Esophagus muscularis mucosa (tissue), 4 donors: ENCODE measurements at regions not wholly inside any gene's neighbourhood (a gene's known extent, or its start where the extent isn't known, plus 50 kb on each side); places are given as distances from the start of the nearest gene placed in this dataset.

Experiments used
- DNase-seq: peaks from one replicate; pipeline ENCODE4 v3.0.0-alpha.2; 2017; ENCODE audit errors: extremely low spot score
- H3K27ac ChIP-seq, 4 donors: fragments of 200-600 bp; sonication (generic); replicated peaks in 1 of 4; 1 replicate in 3 of 4; 2 replicates in 1 of 4; pipeline ENCODE4 v1.5.1; 2016 to 2019; ENCODE audit warnings: mild to moderate bottlenecking in 1 of 4
- H3K27me3 ChIP-seq, 4 donors: fragments of 200-600 bp; sonication (generic); one replicate each; pipeline versions ENCODE4 v1.5.1 to v1.6.0; 2016 to 2019
- H3K36me3 ChIP-seq, 4 donors: fragments of 200-600 bp; sonication (generic); one replicate each; pipeline ENCODE4 v1.5.1; 2016 to 2019
- H3K4me1 ChIP-seq, 4 donors: fragments of 200-600 bp; sonication (generic); one replicate each; pipeline ENCODE4 v1.5.1; 2016 to 2019
- H3K4me3 ChIP-seq, 4 donors: fragments of 200-600 bp; sonication (generic); 1 replicate in 2 of 4; 2 replicates in 2 of 4; pipeline ENCODE4 v1.5.1; 2016 to 2019; ENCODE audit warnings: mild to moderate bottlenecking in 4 of 4, moderate library complexity in 1 of 4
- H3K9me3 ChIP-seq, 4 donors: fragments of 200-600 bp; sonication (generic); 1 replicate in 3 of 4; 2 replicates in 1 of 4; pipeline ENCODE4 v1.5.1; 2016 to 2019
- CTCF ChIP-seq, 3 experiments: fragments of 200-600 bp in 2 of 3; fragments of 450-650 bp in 1 of 3; sonication (generic) in 2 of 3; IDR thresholded peaks; one replicate each; pipeline ENCODE4 v1.5.1; 2017 to 2019; ENCODE audit warnings: antibody characterized with exemption in 3 of 3, mild to moderate bottlenecking in 2 of 3, moderate library complexity in 1 of 3
- EP300 ChIP-seq: sonication (generic); formaldehyde crosslinking; IDR thresholded peaks from one replicate; pipeline ENCODE4 v1.6.1; 2017; ENCODE audit warnings: antibody characterized with exemption
- POLR2A ChIP-seq: fragments of 450-650 bp; IDR thresholded peaks from one replicate; pipeline ENCODE4 v1.6.1; 2017; ENCODE audit warnings: antibody characterized with exemption, moderate library complexity, mild to moderate bottlenecking, low read depth
- POLR2AphosphoS5 ChIP-seq, 2 donors: sonication (generic); formaldehyde crosslinking; IDR thresholded peaks; one replicate each; pipeline ENCODE4 v1.6.1; 2017; ENCODE audit warnings: antibody characterized with exemption in 2 of 2
- WGBS: methylation state at CpG from one replicate; pipeline ENCODE4 v1.1.5; 2018; 5-methylcytosine and 5-hydroxymethylcytosine counted together
- intact Hi-C: fragments of 100-400 bp; cut with DNase I; formaldehyde crosslinking; loops from one replicate; pipeline ENCODE4 v1.15.1; 2023

GRCh38 chr4:18405054-18405453, 383.5 kb upstream of the LCORL start:
- no peak overlapping the region for H3K27ac ChIP-seq
- no peaks in the 10 kb centered on the region for H3K27me3 ChIP-seq
- no peak for DNase-seq
- intact Hi-C loops: no loop called here
- no peak overlapping the region for H3K4me3 ChIP-seq
- H3K9me3 ChIP-seq: no peaks in the 10 kb centered on the region
- no peak for TF ChIP-seq CTCF (IDR thresholded peaks at IDR 0.05)
- TF ChIP-seq POLR2A: no peak
- TF ChIP-seq POLR2AphosphoS5 (IDR thresholded peaks at IDR 0.05): no peak
- no peak for TF ChIP-seq EP300
- H3K36me3 ChIP-seq: no peaks in the 10 kb centered on the region
- no peaks in the 10 kb centered on the region for H3K4me1 ChIP-seq
- 81% methylated on average over 2 of the region's 2 CpGs for WGBS

GRCh38 chr4:18404642-18405041, 383.1 kb upstream of the LCORL start:
- Histone ChIP-seq H3K4me3 (no peak overlapping the region), H3K27me3 (no peaks in the 10 kb centered on the region), H3K27ac (no peak overlapping the region), H3K9me3 (no peaks in the 10 kb centered on the region), H3K4me1 (no peaks in the 10 kb centered on the region), H3K36me3 (no peaks in the 10 kb centered on the region)
- no peak for DNase-seq
- intact Hi-C loops: no loop called here
- TF ChIP-seq POLR2A (no peak), EP300 (no peak), POLR2AphosphoS5 (IDR thresholded peaks at IDR 0.05) (no peak), CTCF (IDR thresholded peaks at IDR 0.05) (no peak)
- 70% methylated on average over 2 of the region's 2 CpGs for WGBS

GRCh38 chr4:18403327-18403726, 381.8 kb upstream of the LCORL start:
- Histone ChIP-seq H3K27ac (no peak overlapping the region), H3K9me3 (no peaks in the 10 kb centered on the region), H3K4me1 (no peaks in the 10 kb centered on the region), H3K36me3 (no peaks in the 10 kb centered on the region), H3K27me3 (no peaks in the 10 kb centered on the region), H3K4me3 (no peak overlapping the region)
- no peak for TF ChIP-seq POLR2A
- no peak for TF ChIP-seq CTCF (IDR thresholded peaks at IDR 0.05)
- TF ChIP-seq POLR2AphosphoS5 (IDR thresholded peaks at IDR 0.05): no peak
- no peak for TF ChIP-seq EP300
- no peak for DNase-seq
- intact Hi-C loops: no loop called here
- 63% methylated on average over 3 of the region's 3 CpGs for WGBS

GRCh38 chr4:18401868-18402267, 380.3 kb upstream of the LCORL start:
- Histone ChIP-seq H3K27me3 (no peaks in the 10 kb centered on the region), H3K4me1 (no peaks in the 10 kb centered on the region), H3K27ac (no peak overlapping the region), H3K4me3 (no peak overlapping the region), H3K36me3 (no peaks in the 10 kb centered on the region), H3K9me3 (no peaks in the 10 kb centered on the region)
- TF ChIP-seq CTCF (IDR thresholded peaks at IDR 0.05): no peak
- no peak for TF ChIP-seq EP300
- no peak for TF ChIP-seq POLR2AphosphoS5 (IDR thresholded peaks at IDR 0.05)
- no peak for TF ChIP-seq POLR2A
- WGBS: 69% methylated on average over 1 of the region's 1 CpG
- DNase-seq: no peak
- intact Hi-C loops: no loop called here

- Histone ChIP-seq H3K4me3 (no peak overlapping the region), H3K4me1 (no peaks in the 10 kb centered on the region), H3K27me3 (no peaks in the 10 kb centered on the region), H3K36me3 (no peaks in the 10 kb centered on the region), H3K9me3 (no peaks in the 10 kb centered on the region), H3K27ac (no peak overlapping the region)
- DNase-seq: no peak
- intact Hi-C loops: no loop called here
- TF ChIP-seq CTCF (IDR thresholded peaks at IDR 0.05) (no peak), EP300 (no peak), POLR2A (no peak), POLR2AphosphoS5 (IDR thresholded peaks at IDR 0.05) (no peak)
- WGBS: 74% methylated on average over 2 of the region's 2 CpGs
Measured at GRCh38 chr4:18401425-18401824, 379.9 kb upstream of the LCORL start.
